Amniotic stem cell (primary cell): ENCODE measurements at regions not wholly inside any gene's neighbourhood (a gene's known extent, or its start where the extent isn't known, plus 50 kb on each side); places are given as distances from the start of the nearest gene placed in this dataset.

ENCODE experiments used
- DNase-seq: peaks from one replicate; lab custom pipeline; 2025; lab: John Stamatoyannopoulos, UW

DNA sequence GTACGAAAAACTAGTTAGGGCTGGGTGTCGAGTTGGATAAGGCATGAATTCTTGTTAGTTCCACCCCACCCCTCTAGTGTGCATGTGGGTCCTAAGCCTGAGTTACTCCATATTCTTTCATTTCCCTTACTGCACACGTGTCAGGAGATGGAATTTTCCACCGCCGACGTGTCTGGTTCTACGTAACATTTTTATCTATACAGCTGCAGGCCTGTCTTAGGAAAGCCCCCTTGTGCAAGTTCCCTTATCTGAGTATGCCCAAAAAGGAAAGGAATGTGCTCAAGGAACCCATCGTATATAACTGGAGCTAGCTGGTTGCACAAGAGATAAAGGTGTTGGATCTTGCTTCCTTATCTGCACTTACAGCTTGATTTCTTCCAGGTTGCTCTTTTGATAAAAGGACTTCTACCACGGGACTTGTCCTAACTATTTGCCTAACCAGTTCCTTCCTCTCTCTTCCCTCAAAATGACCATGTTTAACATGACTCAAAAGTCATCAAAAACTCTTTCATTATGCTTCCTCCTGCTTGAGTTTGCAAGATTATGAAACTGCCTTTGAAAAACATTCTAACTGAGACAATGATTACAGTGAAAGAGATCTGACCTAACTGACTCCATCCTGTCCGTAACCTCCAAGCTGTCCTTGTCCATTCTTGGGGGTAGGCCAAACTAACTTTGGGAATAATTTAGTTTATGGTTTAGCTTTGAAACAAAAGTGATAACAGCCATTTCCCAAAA is 181.4 kb downstream of the AKR1D1 start:
- DNase-seq, result no peak

DNA sequence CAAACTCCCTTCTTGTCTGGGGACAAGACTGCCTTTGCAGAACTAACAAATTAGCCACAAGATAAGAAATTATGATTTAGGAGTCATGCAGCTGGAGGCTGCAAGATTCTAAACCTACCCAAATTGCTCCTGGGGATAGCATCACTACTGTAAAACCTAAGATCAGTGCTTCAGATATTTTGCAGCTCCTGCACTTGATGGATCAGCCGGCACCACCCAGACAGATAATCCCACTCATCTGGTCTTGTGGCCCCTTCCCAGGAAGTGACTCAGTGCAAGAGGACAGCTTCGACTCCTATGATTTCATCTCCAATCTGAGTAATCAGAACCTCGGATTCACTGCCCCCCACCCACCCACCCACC is 181.9 kb downstream of the AKR1D1 start:
- DNase-seq, result no peak

DNA sequence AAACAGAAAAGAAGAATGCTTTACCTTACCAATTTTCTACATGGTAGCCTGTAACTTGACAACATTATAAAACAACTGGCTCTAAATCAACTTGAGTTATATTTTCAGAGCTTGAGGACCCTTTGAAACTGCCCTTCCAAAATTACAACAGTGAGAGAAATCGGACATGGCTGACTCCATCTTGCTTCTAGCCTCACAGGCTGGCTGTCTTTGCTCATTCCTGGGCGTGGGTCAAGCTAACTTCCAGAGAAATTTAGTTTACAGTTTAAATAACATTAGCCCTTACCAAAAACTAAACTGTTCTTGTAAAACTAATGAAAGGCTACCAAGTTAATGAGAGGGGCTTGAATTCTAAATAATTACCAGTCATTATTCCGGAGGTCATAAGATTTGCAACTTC is 183.4 kb downstream of the AKR1D1 start:
- DNase-seq, result no peak

DNA sequence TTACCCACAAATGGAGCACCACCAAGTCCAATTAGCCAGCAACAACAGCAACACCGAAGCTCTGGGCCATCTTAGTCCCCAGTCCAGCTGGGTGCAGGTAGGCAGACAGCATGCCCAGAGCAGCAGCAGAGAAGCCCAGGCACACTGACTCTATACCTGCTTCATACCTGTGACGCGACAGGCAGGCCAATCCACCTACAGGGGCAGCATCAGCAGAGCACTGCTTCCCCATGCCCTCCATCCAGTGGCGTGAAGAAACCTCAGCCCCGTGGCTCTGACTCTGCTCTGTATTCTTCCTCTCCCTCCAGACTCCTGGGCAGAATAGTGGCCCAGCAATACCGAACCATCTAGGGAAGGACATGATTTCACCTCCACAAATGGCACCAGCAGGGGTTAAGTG is 191.7 kb downstream of the AKR1D1 start:
- no peak for DNase-seq

DNA sequence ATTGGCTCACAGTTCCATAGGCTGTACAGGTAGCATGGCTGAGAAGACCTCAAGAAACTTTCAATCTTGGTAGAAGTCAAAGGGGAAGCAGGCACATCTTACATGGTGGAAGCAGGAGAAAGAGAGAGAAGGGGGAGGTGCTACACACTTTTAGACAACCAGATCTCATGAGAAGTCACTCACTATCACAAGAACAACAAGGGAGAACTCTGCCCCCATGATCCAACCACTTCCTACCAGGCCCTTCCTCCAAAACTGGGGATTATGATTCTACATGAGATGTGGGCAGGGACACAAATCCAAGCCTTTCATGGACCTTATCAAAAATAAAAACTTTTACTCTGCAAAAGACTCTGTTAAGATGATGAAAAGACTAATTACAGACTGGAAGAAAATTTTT is 183.2 kb upstream of the TRIM24 start:
- DNase-seq, result no peak

DNA sequence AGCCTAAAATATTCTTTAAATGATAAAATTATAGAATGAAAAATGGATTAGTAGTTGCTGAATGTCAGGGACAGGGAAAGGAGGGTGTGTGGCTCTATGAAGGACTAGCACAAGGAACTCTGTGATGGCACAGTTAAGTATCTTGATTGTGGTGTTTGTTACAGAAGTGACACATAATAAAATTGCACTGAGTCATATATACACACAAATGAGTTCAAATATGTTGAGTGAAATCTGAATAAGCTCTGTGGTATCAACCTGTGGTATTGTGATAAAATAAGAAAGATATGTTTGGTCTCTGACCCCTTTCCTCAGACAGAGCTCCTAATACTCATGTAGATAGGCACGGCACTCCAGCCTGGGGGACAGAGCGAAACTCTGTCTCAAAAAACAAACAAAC is 181.5 kb upstream of the TRIM24 start:
- DNase-seq, result no peak

DNA sequence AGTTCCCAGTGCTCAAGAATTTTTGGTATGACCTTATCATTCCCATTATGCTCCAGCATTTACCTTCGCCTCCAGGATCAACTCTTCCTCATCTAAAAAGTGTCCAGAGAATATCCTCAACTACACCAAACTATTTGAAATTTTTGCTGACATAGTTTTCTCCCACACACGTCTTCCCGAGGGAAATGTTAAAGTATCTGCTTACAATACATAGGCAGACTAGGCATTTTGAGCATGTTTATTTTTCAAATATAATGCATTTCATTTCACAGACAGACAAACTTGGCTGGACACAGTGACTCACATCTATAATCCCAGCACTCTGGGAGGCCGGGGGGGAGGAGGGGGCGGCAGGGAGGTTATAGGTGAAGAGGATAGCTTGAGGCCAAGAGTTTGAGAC is 177.1 kb upstream of the TRIM24 start:
- no peak for DNase-seq

DNA sequence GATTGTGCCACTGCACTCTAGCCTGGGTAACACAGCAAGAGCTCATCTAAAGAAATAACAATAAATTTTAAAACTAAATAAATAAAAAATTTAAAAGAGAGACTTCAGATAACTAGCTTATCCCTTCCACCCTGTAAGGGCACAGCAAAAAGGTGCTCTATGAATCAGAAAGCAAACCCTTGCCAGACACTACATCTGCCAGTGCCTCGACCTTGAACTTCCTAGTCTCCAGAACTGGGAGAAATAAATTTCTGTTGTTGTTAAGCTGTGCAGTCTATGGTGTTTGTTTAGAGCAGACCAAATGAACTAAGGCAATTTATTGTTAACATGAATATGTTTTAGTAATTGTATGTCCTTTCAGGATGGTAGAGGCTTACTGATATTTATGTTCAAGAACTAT is 174.9 kb upstream of the TRIM24 start:
- DNase-seq, result no peak

DNA sequence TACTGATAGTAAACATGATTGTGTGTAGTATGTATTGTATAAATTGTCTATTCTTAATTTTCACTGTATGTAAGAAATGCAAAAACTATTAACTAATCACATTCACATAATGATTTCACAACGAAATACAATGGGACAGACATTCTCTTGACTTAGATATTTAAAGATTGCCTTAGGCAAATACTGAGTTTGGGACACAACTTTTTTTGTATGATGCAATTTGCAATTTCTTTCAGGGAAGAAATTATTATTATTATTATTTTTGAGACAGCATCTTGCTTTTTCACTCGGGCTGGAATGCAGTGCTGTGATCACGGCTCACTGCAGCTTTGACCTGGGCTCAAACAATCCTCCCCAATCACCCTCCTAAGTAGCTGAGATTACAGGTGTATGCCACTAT is 173.2 kb upstream of the TRIM24 start:
- DNase-seq, result no peak

DNA sequence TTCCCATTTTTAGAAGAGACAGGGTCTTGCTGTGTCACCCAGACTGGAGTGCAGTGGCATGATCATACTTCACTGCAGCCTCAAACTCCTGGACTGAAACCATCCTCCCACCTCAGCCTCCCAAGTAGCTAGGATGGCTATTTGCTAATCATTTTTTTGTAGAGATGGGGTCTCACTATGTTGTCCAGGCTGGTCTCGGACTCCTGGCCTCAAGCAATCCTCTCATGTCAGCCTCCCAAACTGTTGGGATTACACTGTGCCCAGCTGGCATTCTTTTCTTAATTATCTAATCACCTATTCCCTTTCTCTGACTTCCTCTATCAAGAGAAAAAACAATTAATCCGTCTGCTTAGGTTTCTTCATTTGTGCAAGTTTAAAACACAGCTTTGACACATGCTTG is 172.5 kb upstream of the TRIM24 start:
- no peak for DNase-seq

DNA sequence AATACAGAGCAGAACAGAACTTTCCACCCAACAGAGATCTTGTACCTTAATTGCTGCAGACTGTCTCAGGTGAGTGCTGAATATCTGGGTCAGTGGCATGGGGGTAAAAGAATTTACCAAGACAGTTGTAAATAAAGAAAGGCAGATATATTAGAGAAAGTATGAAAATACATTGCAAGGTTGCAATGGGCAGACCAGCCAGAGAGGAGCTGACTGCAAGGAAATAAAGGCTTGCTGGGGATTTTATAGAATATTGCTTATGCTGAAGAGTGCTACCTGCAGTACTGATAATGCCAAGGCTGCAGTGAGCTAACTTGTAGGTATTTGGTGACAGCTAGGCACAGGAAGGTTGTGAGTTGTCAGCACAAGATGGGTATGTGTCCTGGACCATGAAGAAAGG is 171.0 kb upstream of the TRIM24 start:
- DNase-seq, result no peak

DNA sequence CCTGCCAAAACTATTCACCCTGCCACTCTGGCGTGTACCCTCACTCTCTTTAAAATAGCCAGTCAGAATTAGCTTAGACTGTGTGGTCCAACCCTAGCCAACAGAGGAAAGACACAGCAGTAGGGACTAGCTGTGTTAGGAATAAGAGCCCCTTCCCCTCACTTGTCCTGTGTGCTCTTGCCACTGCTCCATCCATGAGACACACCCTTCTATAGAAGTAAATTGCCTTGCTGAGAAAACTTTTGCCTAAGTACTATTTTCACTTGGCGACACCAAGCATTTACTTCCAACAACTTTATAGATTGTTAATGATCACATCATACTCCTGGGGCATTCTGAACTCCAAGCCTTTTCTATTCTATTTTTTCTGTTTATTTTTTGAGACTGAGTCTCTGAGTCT is 170.2 kb upstream of the TRIM24 start:
- DNase-seq, result no peak

DNA sequence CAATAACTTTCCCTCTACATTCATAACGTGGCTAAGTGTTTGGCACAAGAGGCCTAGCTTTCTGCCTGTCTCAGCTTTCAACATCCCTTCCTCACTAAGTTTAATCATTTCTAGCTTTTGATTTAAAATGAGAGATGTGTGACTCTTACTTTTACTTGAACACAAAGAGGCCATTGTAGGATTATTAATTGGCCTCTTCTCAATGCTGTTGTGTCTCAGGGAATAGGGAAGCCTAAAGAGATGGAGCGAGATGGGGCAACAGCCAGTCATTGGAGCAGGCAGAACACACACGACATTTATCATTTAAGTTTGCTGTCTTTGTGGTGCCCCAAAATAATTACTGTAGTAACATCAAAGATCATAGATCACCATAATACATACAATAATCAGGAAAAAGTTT is 167.1 kb upstream of the TRIM24 start:
- DNase-seq, result no peak

DNA sequence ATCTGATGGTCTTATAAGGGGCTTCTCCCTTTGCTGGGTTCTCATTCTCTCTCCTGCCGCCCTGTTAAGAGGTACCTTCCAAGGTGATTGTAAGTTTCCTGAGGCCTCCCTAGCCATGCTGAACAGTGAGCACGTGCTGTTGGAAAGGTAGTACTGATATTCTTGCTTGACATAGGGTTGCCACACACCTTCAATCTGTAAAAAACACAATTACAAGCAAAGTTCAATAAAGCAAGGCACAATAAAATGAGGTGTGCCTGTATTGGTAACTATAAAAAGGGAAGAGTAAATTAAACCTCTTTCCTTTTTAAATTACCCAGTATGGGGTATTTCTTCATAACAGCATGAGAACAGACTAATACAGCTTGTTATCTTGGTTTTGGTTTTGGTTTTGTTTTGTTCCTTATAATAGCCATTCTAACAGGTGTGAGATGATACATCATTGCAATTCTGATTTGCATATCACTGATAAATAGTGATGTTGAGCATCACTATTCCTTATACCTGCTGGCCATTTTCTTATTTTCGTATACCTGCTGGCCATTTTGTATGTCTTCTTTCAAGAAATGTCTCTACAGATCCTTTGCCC is 164.9 kb upstream of the TRIM24 start:
- DNase-seq, result no peak

DNA sequence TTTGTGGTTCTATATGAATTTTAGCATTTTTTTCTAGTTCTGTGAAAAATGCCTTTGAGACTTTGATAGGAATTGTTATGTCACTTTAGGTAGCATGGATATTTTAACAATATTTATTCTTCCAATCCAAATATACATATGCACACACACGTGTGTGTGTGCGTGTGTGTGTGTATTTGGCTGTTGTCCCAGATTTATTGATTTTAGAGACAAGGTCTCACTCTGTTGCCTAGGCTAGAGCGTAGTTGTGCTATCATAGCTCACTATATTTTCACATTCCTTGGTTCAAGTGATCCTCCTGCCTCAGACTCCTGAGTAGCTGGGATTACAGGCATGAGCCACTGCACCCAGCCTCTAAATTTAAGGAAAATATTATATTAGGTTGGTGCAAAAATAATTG is 162.5 kb upstream of the TRIM24 start:
- no peak for DNase-seq

DNA sequence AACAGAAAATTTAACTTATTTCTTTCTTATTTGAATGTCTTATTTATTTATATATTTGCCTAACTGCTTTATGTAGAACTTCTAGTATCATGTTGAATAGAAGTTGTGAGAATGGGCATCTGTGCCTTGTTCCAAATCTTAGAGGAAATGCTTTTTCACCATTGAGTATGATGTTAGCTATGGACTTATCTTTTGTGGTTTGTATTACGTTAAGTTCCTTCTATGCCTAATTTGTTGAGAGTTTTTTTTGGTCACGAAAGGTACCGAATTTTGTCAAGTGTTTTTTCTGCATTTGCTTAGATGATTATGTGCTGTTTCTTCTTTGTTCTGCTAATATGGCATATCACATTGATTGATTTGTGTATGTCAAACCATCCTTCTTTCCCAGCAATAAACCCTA is 161.0 kb upstream of the TRIM24 start:
- DNase-seq, result no peak

DNA sequence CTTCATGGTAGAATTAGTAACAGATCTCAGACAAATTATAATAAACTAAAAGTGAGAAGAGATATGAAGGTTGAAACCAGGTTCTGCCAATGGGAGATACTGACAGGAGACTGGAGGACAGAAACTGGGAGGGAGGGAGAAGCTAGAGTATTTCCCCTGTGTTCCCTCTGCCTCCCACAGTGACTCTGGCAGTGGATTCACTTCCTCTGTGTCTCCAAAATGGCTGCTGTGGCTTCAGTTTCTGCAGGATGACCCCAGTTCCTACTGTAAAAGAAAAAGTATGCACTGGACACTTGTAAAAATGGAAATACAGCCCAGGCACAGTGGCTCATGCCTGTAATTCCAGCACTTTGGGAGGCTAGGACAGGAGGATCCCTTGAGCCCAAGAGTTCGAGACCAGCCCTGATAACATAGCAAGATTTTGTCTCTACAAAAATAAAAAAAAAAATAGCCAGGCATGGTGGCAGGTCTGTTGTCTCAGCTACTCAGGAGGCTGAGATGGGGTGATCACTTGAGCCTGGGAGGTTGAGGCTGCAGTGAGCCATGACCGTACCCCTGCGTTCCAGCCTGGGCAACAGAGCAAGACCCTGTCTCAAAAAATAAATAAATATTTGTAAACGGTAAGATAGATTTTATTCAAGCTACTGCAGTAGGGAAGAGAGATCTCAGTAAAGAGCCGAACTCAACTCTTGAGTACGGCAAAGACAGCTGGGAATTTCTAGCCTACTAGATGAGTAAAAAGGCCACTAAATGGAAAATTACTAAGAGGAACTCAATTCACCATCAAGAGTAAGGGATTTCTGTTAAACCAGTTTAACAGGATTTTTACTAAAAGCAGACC is 156.6 kb upstream of the TRIM24 start:
- no peak for DNase-seq

DNA sequence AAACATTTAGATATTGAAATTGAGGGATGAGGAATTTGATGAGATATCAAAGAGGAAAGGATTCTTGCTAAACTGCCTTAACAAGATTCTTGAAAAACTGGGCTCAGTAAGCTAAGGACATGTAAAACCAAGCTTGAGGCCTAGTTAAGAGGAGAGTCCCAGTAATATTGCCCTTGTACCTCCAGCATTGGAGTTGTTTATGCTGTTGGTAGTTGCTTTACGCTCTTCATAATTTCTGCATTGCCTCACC is 156.1 kb upstream of the TRIM24 start:
- no peak for DNase-seq

DNA sequence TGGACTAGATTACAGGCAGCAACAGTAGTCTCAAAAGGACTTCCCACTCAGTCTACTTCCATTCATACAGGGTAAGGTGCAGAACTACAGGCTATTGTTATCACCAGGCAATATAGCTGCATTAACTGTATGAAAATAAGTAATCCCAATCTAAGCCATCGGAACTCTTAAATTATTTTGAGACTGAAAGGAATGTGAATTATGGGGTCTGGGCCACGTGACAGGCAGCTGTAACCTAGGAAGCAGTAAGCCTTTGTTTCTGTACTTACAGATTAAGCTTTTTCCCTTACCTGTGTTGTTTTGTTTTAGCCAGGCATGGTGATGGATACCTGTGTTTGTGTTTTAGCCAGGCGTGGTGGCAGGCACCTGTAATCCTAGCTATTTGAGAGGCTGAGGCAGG is 152.4 kb upstream of the TRIM24 start:
- no peak for DNase-seq

DNA sequence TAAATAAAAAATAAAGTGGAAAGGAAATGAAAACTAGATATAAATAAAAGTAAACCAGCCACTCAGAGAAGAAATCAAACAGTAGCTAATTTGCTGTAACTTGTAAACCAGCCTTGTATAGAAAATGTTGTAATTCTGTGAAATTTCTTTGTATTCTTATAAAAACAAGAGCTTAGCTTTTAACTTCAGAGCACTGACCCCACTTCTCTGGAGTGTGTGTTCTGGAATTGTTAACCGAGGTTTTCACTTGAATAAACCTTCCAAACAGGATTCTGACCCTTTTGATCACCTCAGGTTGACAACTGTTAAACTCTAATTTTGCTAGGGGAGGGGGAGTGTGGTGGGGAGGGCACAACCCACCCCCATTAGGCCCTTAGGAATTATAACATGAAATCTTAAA is 151.9 kb upstream of the TRIM24 start:
- DNase-seq, result no peak

DNA sequence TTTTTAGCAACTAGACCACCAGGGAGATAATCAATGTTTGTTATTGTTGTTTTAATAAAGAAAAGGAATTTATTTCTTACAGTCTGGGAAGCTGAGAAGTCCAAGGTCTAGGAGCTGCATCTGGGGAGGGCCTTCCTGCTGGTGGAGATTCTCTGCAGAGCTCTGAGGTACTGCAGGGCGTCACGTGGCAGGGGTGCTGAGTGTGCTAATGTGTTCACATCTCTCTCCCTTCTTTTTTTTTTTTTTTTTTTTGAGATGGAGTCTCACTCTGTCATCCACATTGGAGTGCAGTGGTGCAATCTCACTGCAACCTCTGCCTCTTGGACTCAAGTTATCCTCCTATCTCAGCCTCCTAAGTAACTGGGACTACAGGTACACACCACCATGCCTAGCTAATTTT is 150.9 kb upstream of the TRIM24 start:
- no peak for DNase-seq

DNA sequence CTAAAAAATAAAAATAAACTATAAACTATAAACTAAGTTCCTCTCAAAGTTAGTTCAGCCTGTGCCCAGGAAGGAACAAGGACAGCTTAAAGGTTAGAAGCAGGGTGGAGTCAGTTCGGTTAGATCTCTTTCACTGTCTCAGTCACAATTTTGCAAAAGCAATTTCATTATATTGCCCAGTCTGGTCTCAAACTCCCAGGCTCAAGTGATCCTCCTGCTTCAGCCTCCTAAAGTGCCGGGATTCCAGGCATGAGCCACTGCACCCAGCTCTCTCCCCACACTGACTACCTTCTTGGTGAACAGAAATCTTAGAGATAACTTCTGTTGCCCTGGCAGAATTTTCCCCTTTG is 146.3 kb upstream of the TRIM24 start:
- no peak for DNase-seq

DNA sequence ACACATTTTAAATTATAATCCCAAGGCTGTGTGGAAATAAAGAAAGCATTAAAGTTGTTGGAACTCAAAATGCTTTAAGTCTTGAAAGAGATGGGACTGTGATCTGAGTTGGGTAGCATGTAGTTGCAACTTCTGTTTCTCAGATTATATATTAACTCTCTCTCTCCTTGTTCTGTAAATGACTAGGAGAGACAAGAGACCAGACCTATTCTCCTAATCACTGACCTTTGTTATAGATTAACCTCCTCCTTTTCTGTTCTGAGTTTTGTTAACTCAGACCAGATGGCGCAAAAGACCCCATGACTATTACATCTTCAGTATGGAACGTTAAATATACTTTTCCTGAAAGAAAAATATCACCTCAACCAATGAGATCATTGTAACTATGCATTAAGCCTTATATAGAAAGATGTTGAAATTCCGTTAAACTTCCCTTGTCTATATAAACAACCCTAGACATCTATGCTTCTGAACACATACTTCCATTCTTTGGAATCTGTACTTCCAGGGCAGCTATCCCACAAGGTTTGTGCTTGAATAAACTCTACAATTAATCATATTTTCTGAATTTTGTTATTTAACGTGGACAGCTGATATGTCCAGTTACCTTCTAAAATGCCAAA is 143.5 kb upstream of the TRIM24 start:
- no peak for DNase-seq
